Astrocyte (in vitro differentiated cells and primary cell): ENCODE measurements at regions not wholly inside any gene's neighbourhood (a gene's known extent, or its start where the extent isn't known, plus 50 kb on each side); places are given as distances from the start of the nearest gene placed in this dataset.

ENCODE experiments used
- DNase-seq: peaks from one replicate; pipeline ENCODE4 v3.0.0-alpha.2; 2010; ENCODE audit warnings: low read depth
- FAIRE-seq: peaks from 2 replicates; lab custom pipeline; 2011; peaks lifted over from hg19 to GRCh38; lab: Jason Lieb, UNC
- H2AFZ ChIP-seq: 2 replicates; pipeline ENCODE4 v1.6.0; 2012; ENCODE audit warnings: low read depth, low read length, inconsistent platforms
- H3K27ac ChIP-seq: 2 replicates; pipeline ENCODE4 v1.5.1; 2011; ENCODE audit warnings: low read depth, low read length, inconsistent platforms
- H3K27me3 ChIP-seq: 2 replicates; pipeline ENCODE4 v1.6.0; 2011; ENCODE audit warnings: low read length, inconsistent platforms; ENCODE audit not compliant: insufficient read depth
- H3K36me3 ChIP-seq: 2 replicates; pipeline ENCODE4 v1.5.1; 2011; ENCODE audit warnings: low read length, inconsistent platforms; ENCODE audit not compliant: insufficient read depth
- H3K4me1 ChIP-seq: 2 replicates; pipeline ENCODE4 v1.5.1; 2011; ENCODE audit warnings: low read length, inconsistent platforms; ENCODE audit not compliant: insufficient read depth
- H3K4me2 ChIP-seq: 2 replicates; pipeline ENCODE4 v1.6.0; 2012; ENCODE audit warnings: low read length, inconsistent platforms
- H3K4me3 ChIP-seq: 2 replicates; pipeline ENCODE4 v1.5.1; 2011; ENCODE audit warnings: low read depth, mild to moderate bottlenecking, low read length, inconsistent platforms; ENCODE audit not compliant: insufficient read depth
- H3K79me2 ChIP-seq: 2 replicates; pipeline ENCODE4 v1.6.0; 2012; ENCODE audit warnings: mild to moderate bottlenecking, low read length, inconsistent platforms; ENCODE audit not compliant: insufficient read depth
- H3K9ac ChIP-seq: 2 replicates; pipeline ENCODE4 v1.6.0; 2012; ENCODE audit warnings: mild to moderate bottlenecking, low read length, inconsistent platforms
- H3K9me3 ChIP-seq: 2 replicates; pipeline ENCODE4 v1.5.1; 2012; ENCODE audit warnings: low read depth, mild to moderate bottlenecking, low read length, inconsistent platforms; ENCODE audit not compliant: insufficient read depth
- H4K20me1 ChIP-seq: 2 replicates; pipeline ENCODE4 v1.6.0; 2012; ENCODE audit warnings: low read length, inconsistent platforms; ENCODE audit not compliant: insufficient read depth
- H3K27ac Mint-ChIP-seq: one replicate; pipeline ENCODE4 v1.8.0; 2021; ENCODE audit warnings: mild to moderate bottlenecking, mixed read lengths; ENCODE audit not compliant: unreplicated experiment
- H3K27me3 Mint-ChIP-seq: one replicate; pipeline ENCODE4 v1.8.0; 2021; ENCODE audit warnings: low read depth, mixed read lengths; ENCODE audit not compliant: unreplicated experiment
- H3K36me3 Mint-ChIP-seq: one replicate; pipeline ENCODE4 v1.8.0; 2021; ENCODE audit warnings: low read depth, mixed read lengths; ENCODE audit not compliant: unreplicated experiment
- H3K4me1 Mint-ChIP-seq: one replicate; pipeline ENCODE4 v1.8.0; 2021; ENCODE audit warnings: low read depth, mixed read lengths; ENCODE audit not compliant: unreplicated experiment
- H3K4me3 Mint-ChIP-seq: one replicate; pipeline ENCODE4 v1.8.0; 2021; ENCODE audit warnings: mild to moderate bottlenecking, moderate library complexity, mixed read lengths; ENCODE audit not compliant: unreplicated experiment
- H3K9me3 Mint-ChIP-seq: one replicate; pipeline ENCODE4 v1.8.0; 2021; ENCODE audit warnings: mild to moderate bottlenecking, mixed read lengths; ENCODE audit not compliant: unreplicated experiment
- CTCF ChIP-seq: IDR thresholded peaks from 2 replicates; pipeline ENCODE4 v1.5.1; 2011; ENCODE audit warnings: low read depth, mild to moderate bottlenecking, inconsistent platforms, low read length, moderate library complexity; ENCODE audit not compliant: insufficient read depth
- EZH2 ChIP-seq: IDR thresholded peaks from 2 replicates; pipeline ENCODE4 v1.6.1; 2012; ENCODE audit warnings: mild to moderate bottlenecking, low read length, inconsistent platforms; ENCODE audit not compliant: insufficient read depth

GRCh38 chr3:30498587-30498967 is 107.8 kb upstream of the TGFBR2 start:
- Mint-ChIP-seq H3K27me3 (no peaks in the 10 kb centered on the region), H3K27ac (no peak overlapping the region), H3K4me1 (peaks cover 48% of the 10 kb centered on the region), H3K9me3 (no peaks in the 10 kb centered on the region), H3K36me3 (no peaks in the 10 kb centered on the region), H3K4me3 (no peak overlapping the region)
- TF ChIP-seq CTCF (no peak), EZH2 (no peak)
- Histone ChIP-seq H3K27me3 (no peaks in the 10 kb centered on the region), H3K36me3 (no peaks in the 10 kb centered on the region), H3K9me3 (no peaks in the 10 kb centered on the region), H3K9ac (no peak overlapping the region), H4K20me1 (no peaks in the 10 kb centered on the region), H2AFZ (no peak overlapping the region), H3K27ac (no peak overlapping the region), H3K79me2 (no peaks in the 10 kb centered on the region), H3K4me1 (peaks cover 31% of the 10 kb centered on the region), H3K4me2 (no peak overlapping the region), H3K4me3 (no peak overlapping the region)
- FAIRE-seq = no peak
- DNase-seq = no peak

GRCh38 chr3:30500666-30501399 is 105.6 kb upstream of the TGFBR2 start:
- Histone ChIP-seq H4K20me1 (no peaks in the 10 kb centered on the region), H3K27ac (no peak overlapping the region), H3K36me3 (no peaks in the 10 kb centered on the region), H3K4me1 (peaks cover 23% of the 10 kb centered on the region), H2AFZ (no peak overlapping the region), H3K9me3 (no peaks in the 10 kb centered on the region), H3K4me2 (no peak overlapping the region), H3K9ac (no peak overlapping the region), H3K79me2 (no peaks in the 10 kb centered on the region), H3K27me3 (no peaks in the 10 kb centered on the region), H3K4me3 (no peak overlapping the region)
- TF ChIP-seq EZH2 (no peak), CTCF (no peak)
- no peaks in the 10 kb centered on the region for H3K27me3 Mint-ChIP-seq
- no peak overlapping the region for H3K4me3 Mint-ChIP-seq
- no peaks in the 10 kb centered on the region for H3K36me3 Mint-ChIP-seq
- H3K9me3 Mint-ChIP-seq = peaks cover 2% of the 10 kb centered on the region
- H3K4me1 Mint-ChIP-seq = peaks cover 40% of the 10 kb centered on the region
- FAIRE-seq (no peak), DNase-seq (no peak)
- no peak overlapping the region for H3K27ac Mint-ChIP-seq

- no peaks in the 10 kb centered on the region for H3K36me3 Mint-ChIP-seq
- no peak overlapping the region for H3K4me3 Mint-ChIP-seq
- peaks cover 16% of the 10 kb centered on the region for H3K4me1 ChIP-seq
- FAIRE-seq (no peak), DNase-seq (no peak)
- no peak overlapping the region for H3K4me3 ChIP-seq
- H3K27ac ChIP-seq = no peak overlapping the region
- peaks cover 2% of the 10 kb centered on the region for H3K9me3 Mint-ChIP-seq
- TF ChIP-seq CTCF (no peak), EZH2 (no peak)
- H4K20me1 ChIP-seq = no peaks in the 10 kb centered on the region
- H3K27me3 ChIP-seq = no peaks in the 10 kb centered on the region
- H3K4me2 ChIP-seq = no peak overlapping the region
- no peak overlapping the region for H3K27ac Mint-ChIP-seq
- no peaks in the 10 kb centered on the region for H3K36me3 ChIP-seq
- no peaks in the 10 kb centered on the region for H3K27me3 Mint-ChIP-seq
- H3K79me2 ChIP-seq = no peaks in the 10 kb centered on the region
- peaks cover 41% of the 10 kb centered on the region for H3K4me1 Mint-ChIP-seq
- H3K9ac ChIP-seq = no peak overlapping the region
- no peak overlapping the region for H2AFZ ChIP-seq
- H3K9me3 ChIP-seq = no peaks in the 10 kb centered on the region
Observed at GRCh38 chr3:30501526-30501925, 104.9 kb upstream of the TGFBR2 start.
